ENCODE measurements at regions not wholly inside any gene's neighbourhood (a gene's known extent, or its start where the extent isn't known, plus 50 kb on each side); places are given as distances from the start of the nearest gene placed in this dataset.
"Not testable (repeated sequence)": the region's sequence is repeated elsewhere in the genome, so short reads cannot be mapped to it uniquely, and the experiment has no call there.

GRCh38 chr7:69499-70123, 122.8 kb upstream of the FAM20C start:
- not testable (repeated sequence) for TF ChIP-seq POLR2A (IDR thresholded peaks at IDR 0.05; ENCODE audit: low read length); GATA1 (IDR thresholded peaks at IDR 0.05; ENCODE audit: low read depth, low read length)
